Activated naive CD4-positive, alpha-beta T cell treated with anti-CD3 and anti-CD28 coated beads, Interleukin-2, amount 50 U/mL, for 24 hours (primary cell): ENCODE measurements at regions not wholly inside any gene's neighbourhood (a gene's known extent, or its start where the extent isn't known, plus 50 kb on each side); places are given as distances from the start of the nearest gene placed in this dataset.

ENCODE experiments used
- H3K27ac Mint-ChIP-seq: one replicate; pipeline ENCODE4 v1.8.0; 2021; ENCODE audit warnings: mild to moderate bottlenecking, mixed read lengths
- H3K27me3 Mint-ChIP-seq: one replicate; pipeline ENCODE4 v1.8.0; 2021; ENCODE audit warnings: mixed read lengths
- H3K36me3 Mint-ChIP-seq: one replicate; pipeline ENCODE4 v1.8.0; 2021; ENCODE audit warnings: mixed read lengths
- H3K4me1 Mint-ChIP-seq: one replicate; pipeline ENCODE4 v1.8.0; 2021; ENCODE audit warnings: mixed read lengths
- H3K4me3 Mint-ChIP-seq: one replicate; pipeline ENCODE4 v1.8.0; 2021; ENCODE audit warnings: mild to moderate bottlenecking, mixed read lengths
- H3K9me3 Mint-ChIP-seq: one replicate; pipeline ENCODE4 v1.8.0; 2021; ENCODE audit warnings: mixed read lengths

GRCh38 chr1:212229654-212230053, 55.6 kb upstream of the PPP2R5A start:
- Mint-ChIP-seq H3K36me3 (no peaks in the 10 kb centered on the region), H3K4me3 (no peak overlapping the region), H3K9me3 (no peaks in the 10 kb centered on the region), H3K27me3 (no peaks in the 10 kb centered on the region), H3K27ac (no peak overlapping the region), H3K4me1 (peaks cover 38% of the 10 kb centered on the region)

- H3K4me3 Mint-ChIP-seq = no peak overlapping the region
- no peak overlapping the region for H3K27ac Mint-ChIP-seq
These were observed 54.9 kb upstream of the PPP2R5A start for GRCh38 chr1:212230329-212230728.

GRCh38 chr1:212231372-212231771, 53.8 kb upstream of the PPP2R5A start:
- no peak overlapping the region for H3K27ac Mint-ChIP-seq
- no peaks in the 10 kb centered on the region for H3K9me3 Mint-ChIP-seq
- H3K27me3 Mint-ChIP-seq = no peaks in the 10 kb centered on the region
- H3K4me3 Mint-ChIP-seq = no peak overlapping the region
- H3K4me1 Mint-ChIP-seq = peaks cover 30% of the 10 kb centered on the region
- H3K36me3 Mint-ChIP-seq = no peaks in the 10 kb centered on the region

More at GRCh38 chr1:212230329-212230728, 54.9 kb upstream of the PPP2R5A start:
- peaks cover 37% of the 10 kb centered on the region for H3K4me1 Mint-ChIP-seq
- H3K36me3 Mint-ChIP-seq = no peaks in the 10 kb centered on the region
- no peaks in the 10 kb centered on the region for H3K9me3 Mint-ChIP-seq
- H3K27me3 Mint-ChIP-seq = no peaks in the 10 kb centered on the region

- no peaks in the 10 kb centered on the region for H3K9me3 Mint-ChIP-seq
- H3K4me3 Mint-ChIP-seq = no peak overlapping the region
- no peaks in the 10 kb centered on the region for H3K27me3 Mint-ChIP-seq
- H3K4me1 Mint-ChIP-seq = peaks cover 26% of the 10 kb centered on the region
- H3K36me3 Mint-ChIP-seq = no peaks in the 10 kb centered on the region
- H3K27ac Mint-ChIP-seq = peak overlapping the region; percentile 10
These were observed 53.1 kb upstream of the PPP2R5A start for GRCh38 chr1:212232090-212232489.

- no peak overlapping the region for H3K4me3 Mint-ChIP-seq
- H3K4me1 Mint-ChIP-seq = peaks cover 24% of the 10 kb centered on the region
- no peaks in the 10 kb centered on the region for H3K9me3 Mint-ChIP-seq
- H3K27me3 Mint-ChIP-seq = no peaks in the 10 kb centered on the region
- H3K36me3 Mint-ChIP-seq = no peaks in the 10 kb centered on the region
- peak overlapping the region; percentile 8 for H3K27ac Mint-ChIP-seq
These were observed 51.9 kb upstream of the PPP2R5A start for GRCh38 chr1:212233321-212233720.

GRCh38 chr1:212234431-212235395, 50.5 kb upstream of the PPP2R5A start:
- Mint-ChIP-seq H3K27me3 (no peaks in the 10 kb centered on the region), H3K36me3 (no peaks in the 10 kb centered on the region), H3K27ac (peak overlapping the region; percentile 84), H3K4me1 (peaks cover 27% of the 10 kb centered on the region), H3K9me3 (no peaks in the 10 kb centered on the region), H3K4me3 (no peak overlapping the region)
